ENCODE measurements at regions not wholly inside any gene's neighbourhood (a gene's known extent, or its start where the extent isn't known, plus 50 kb on each side); places are given as distances from the start of the nearest gene placed in this dataset.

DNA sequence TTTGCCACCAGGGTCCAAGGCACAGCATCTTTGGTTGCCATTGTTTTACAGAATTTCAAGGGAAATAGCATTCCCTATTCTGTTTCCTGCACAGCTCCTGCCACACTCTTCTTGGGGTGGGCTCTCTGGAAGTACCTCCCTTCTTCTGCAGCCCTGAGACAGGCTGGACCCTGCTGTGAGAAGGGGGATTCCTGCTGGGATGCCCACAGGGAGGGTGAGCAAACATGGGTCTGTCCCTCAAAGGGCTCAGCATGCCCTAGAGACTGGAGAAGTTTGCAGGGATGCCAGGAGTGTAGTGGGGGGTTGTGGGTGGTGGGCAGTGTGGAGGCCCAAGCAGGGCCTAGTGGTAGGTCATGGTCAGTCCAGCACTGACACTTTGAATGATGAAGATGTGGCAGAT lies 222.2 kb upstream of the GPR26 start:
- TF ChIP-seq SPI1 (IDR thresholded peaks at IDR 0.05; ENCODE audit: borderline replicate concordance, low read depth) (no peak), POLR2AphosphoS5 (IDR thresholded peaks at IDR 0.05; ENCODE audit: low read depth) (no peak), GABPA (IDR thresholded peaks at IDR 0.05; ENCODE audit: low read depth) (no peak)
- TF ChIP-seq, protein P1, sequence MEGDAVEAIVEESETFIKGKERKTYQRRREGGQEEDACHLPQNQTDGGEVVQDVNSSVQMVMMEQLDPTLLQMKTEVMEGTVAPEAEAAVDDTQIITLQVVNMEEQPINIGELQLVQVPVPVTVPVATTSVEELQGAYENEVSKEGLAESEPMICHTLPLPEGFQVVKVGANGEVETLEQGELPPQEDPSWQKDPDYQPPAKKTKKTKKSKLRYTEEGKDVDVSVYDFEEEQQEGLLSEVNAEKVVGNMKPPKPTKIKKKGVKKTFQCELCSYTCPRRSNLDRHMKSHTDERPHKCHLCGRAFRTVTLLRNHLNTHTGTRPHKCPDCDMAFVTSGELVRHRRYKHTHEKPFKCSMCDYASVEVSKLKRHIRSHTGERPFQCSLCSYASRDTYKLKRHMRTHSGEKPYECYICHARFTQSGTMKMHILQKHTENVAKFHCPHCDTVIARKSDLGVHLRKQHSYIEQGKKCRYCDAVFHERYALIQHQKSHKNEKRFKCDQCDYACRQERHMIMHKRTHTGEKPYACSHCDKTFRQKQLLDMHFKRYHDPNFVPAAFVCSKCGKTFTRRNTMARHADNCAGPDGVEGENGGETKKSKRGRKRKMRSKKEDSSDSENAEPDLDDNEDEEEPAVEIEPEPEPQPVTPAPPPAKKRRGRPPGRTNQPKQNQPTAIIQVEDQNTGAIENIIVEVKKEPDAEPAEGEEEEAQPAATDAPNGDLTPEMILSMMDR (IDR thresholded peaks at IDR 0.05; ENCODE audit: insufficient read depth, low read length) = no peak
- no peak for DNase-seq (ENCODE audit: low read depth in 1 of 2, low spot score in 1 of 2)
- Histone ChIP-seq H3K4me3 (replicated peaks; ENCODE audit: insufficient read depth, low read length) (no peak overlapping the region), H3K27me3 (ENCODE audit: insufficient read depth, poor library complexity, severe bottlenecking) (no peaks in the 10 kb centered on the region), H3K27ac (replicated peaks) (no peak overlapping the region)

DNA sequence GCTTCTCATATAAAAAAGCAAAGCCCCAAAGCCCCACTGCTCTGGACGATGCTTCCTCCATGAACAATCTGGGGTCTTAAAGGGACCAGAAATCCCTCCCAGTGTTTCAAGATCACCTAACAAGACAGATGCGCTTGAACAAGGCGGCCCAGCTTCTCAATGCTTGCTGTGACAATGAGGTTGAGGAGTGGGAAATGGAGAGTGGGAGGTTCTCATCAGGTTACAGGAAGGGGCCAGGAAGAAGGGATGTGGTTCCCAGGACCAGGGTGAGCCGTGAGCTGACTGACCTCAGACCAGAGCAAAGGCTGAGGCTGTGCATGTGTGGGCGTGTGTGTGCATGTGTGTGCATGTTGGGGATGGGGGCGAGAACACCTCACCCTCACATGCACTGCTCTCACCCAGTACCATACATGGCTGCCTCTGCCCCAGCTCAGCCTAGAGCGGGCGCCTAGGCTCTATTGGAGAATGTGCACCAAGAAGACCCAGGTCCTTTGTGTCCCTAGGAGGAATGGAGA lies 220.8 kb upstream of the GPR26 start:
- no peak for TF ChIP-seq SPI1 (IDR thresholded peaks at IDR 0.05; ENCODE audit: borderline replicate concordance, low read depth)
- TF ChIP-seq, protein P2, sequence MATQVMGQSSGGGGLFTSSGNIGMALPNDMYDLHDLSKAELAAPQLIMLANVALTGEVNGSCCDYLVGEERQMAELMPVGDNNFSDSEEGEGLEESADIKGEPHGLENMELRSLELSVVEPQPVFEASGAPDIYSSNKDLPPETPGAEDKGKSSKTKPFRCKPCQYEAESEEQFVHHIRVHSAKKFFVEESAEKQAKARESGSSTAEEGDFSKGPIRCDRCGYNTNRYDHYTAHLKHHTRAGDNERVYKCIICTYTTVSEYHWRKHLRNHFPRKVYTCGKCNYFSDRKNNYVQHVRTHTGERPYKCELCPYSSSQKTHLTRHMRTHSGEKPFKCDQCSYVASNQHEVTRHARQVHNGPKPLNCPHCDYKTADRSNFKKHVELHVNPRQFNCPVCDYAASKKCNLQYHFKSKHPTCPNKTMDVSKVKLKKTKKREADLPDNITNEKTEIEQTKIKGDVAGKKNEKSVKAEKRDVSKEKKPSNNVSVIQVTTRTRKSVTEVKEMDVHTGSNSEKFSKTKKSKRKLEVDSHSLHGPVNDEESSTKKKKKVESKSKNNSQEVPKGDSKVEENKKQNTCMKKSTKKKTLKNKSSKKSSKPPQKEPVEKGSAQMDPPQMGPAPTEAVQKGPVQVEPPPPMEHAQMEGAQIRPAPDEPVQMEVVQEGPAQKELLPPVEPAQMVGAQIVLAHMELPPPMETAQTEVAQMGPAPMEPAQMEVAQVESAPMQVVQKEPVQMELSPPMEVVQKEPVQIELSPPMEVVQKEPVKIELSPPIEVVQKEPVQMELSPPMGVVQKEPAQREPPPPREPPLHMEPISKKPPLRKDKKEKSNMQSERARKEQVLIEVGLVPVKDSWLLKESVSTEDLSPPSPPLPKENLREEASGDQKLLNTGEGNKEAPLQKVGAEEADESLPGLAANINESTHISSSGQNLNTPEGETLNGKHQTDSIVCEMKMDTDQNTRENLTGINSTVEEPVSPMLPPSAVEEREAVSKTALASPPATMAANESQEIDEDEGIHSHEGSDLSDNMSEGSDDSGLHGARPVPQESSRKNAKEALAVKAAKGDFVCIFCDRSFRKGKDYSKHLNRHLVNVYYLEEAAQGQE (IDR thresholded peaks at IDR 0.05; ENCODE audit: insufficient replicate concordance, low read depth) = no peak
- TF ChIP-seq GABPA (IDR thresholded peaks at IDR 0.05; ENCODE audit: low read depth) = no peak
- no peak for TF ChIP-seq POLR2AphosphoS5 (IDR thresholded peaks at IDR 0.05; ENCODE audit: low read depth)
- TF ChIP-seq, protein P1 (IDR thresholded peaks at IDR 0.05; ENCODE audit: insufficient read depth, low read length) = no peak
- DNase-seq (ENCODE audit: low read depth in 1 of 2, low spot score in 1 of 2) = no peak
- Histone ChIP-seq H3K27ac (replicated peaks) (no peak overlapping the region), H3K4me3 (replicated peaks; ENCODE audit: insufficient read depth, low read length) (no peak overlapping the region), H3K27me3 (ENCODE audit: insufficient read depth, poor library complexity, severe bottlenecking) (no peaks in the 10 kb centered on the region)

DNA sequence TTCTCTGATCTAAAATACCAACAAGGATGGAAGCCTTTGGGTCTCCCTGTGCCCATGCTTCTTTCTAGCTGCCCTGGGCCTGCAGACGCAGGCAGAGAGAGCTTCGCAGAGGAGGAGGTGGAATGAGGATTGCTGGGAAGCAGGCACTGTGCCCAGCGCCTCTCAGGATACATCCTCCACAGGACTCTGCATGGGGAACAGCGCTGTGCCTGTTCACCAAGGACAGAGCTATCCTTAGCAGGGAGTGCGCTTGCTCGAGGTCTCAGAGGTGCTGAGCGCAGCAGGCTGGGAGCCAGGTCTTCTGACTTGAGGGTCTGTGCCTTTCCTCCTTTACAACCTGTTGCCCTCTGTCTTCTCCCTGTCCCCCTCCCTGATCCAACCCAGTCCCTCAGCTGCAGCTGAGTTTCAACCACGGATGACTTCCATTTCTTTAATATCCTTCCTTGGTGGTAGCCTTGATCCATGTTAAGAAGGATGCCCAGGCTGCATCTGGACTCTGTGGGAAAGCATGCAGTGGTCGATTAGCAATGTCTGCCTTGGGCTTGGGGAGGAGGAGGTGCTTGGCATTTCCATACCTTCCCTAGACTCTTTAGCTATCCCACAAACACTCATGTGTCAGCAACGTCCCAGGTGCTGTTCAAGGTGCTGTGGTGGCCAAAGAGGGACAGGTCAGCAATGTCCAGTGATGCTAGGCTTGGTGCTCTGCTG lies 219.6 kb upstream of the GPR26 start:
- DNase-seq (ENCODE audit: low read depth in 1 of 2, low spot score in 1 of 2) = no peak
- TF ChIP-seq, protein P2 (IDR thresholded peaks at IDR 0.05; ENCODE audit: insufficient replicate concordance, low read depth) = no peak
- TF ChIP-seq GABPA (IDR thresholded peaks at IDR 0.05; ENCODE audit: low read depth) (no peak), SPI1 (IDR thresholded peaks at IDR 0.05; ENCODE audit: borderline replicate concordance, low read depth) (no peak), POLR2AphosphoS5 (IDR thresholded peaks at IDR 0.05; ENCODE audit: low read depth) (no peak)
- TF ChIP-seq, protein P1 (IDR thresholded peaks at IDR 0.05; ENCODE audit: insufficient read depth, low read length) = no peak
- H3K4me3 ChIP-seq (replicated peaks; ENCODE audit: insufficient read depth, low read length) = no peak overlapping the region
- no peak overlapping the region for H3K27ac ChIP-seq (replicated peaks)
- no peaks in the 10 kb centered on the region for H3K27me3 ChIP-seq (ENCODE audit: insufficient read depth, poor library complexity, severe bottlenecking)
